ENCODE measurements at regions not wholly inside any gene's neighbourhood (a gene's known extent, or its start where the extent isn't known, plus 50 kb on each side); places are given as distances from the start of the nearest gene placed in this dataset.

DNA sequence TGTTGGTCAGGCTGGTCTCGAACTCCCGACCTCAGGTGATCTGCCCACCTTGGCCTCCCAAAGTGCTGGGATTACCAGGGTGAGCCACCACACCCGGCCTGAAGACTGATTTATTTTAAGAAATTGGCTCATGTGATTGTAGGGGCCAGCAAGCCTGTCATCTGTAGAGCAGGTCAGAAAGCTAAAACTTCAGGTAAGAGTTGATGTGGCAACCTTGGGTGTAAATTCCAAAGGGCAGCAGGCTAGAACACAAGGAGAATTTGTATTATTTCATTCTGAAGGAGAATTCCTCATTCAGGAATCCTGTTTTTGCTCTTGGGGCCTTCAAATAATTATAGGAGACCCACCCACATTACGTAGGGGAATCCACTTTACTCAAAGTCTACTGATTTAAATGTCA, 728.7 kb downstream of the LTN1 start:
- Histone ChIP-seq H3K4me1 (no peaks in the 10 kb centered on the region), H3K36me3 (no peaks in the 10 kb centered on the region), H3K4me3 (no peak overlapping the region), H3K4me2 (no peak overlapping the region), H4K20me1 (no peaks in the 10 kb centered on the region), H3K9ac (no peak overlapping the region), H3K9me3 (no peaks in the 10 kb centered on the region), H3K27ac (no peak overlapping the region), H3K27me3 (no peaks in the 10 kb centered on the region)
- no peak for TF ChIP-seq Cebpa-rat (IDR thresholded peaks at IDR 0.05)

DNA sequence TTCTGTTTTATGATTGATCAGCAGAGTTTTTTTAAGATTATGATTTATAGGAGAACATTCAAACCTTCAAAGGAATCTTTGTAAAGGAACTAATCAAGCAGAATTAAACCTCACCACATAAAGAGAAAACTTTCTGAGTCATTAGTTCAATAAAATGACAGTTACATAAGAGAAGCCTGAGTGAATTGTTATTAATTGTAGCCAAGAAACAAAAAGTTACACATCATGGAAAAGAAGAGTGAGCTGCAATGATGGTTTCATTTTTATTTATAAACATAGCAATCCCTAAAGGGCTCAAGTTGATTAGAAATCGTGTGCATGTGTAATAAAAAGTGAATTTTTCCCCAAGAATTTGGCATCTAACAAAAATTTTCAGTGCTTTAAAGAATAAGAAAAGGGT, 731.4 kb downstream of the LTN1 start:
- TF ChIP-seq Cebpa-rat (IDR thresholded peaks at IDR 0.05), result no peak
- Histone ChIP-seq H4K20me1 (no peaks in the 10 kb centered on the region), H3K9ac (no peak overlapping the region), H3K4me3 (no peak overlapping the region), H3K4me2 (no peak overlapping the region), H3K27me3 (no peaks in the 10 kb centered on the region), H3K27ac (no peak overlapping the region), H3K9me3 (no peaks in the 10 kb centered on the region), H3K36me3 (no peaks in the 10 kb centered on the region), H3K4me1 (no peaks in the 10 kb centered on the region)

DNA sequence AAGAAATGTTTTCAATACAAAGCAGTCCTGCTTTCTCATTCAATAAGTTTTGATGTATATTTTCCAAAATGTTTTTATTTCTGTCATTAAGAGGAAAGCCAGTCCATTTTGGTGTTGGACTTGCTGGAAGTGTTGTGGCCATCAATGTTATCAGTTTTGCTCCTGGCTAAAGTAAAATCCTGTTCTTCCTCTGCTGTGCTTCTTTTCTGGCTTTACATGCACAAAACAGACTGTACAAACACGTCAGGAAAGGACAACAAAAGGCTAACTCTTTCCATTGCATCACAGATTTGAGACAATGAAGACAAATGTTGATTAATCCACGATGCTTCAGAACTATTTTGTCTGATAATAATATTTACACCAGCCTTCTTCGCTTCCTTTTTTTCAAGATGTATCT, 735.4 kb downstream of the LTN1 start:
- no peak overlapping the region for H3K27ac ChIP-seq

DNA sequence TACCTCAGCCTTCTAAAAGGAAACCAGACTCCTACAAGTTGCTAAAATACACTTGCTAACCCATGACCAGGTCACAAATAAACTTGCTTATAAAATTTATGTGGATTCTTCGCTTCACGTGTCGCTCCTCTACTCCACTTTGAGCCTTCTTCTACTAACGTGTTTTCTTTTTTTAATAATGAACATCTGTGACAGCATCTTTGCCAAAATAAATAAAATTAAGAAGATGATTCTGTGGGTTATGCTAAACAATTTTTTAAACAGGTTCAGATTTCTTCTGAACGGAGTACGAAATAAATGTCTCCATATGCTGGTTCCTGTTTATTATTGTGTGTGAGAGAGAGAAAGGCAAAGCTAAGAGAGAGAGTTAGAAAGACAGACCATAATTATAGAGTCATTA, 735.8 kb downstream of the LTN1 start:
- Histone ChIP-seq H3K27ac (no peak overlapping the region), H3K9ac (no peak overlapping the region), H3K4me3 (no peak overlapping the region), H3K4me2 (no peak overlapping the region), H3K27me3 (no peaks in the 10 kb centered on the region), H3K4me1 (no peaks in the 10 kb centered on the region), H3K9me3 (no peaks in the 10 kb centered on the region), H4K20me1 (no peaks in the 10 kb centered on the region), H3K36me3 (no peaks in the 10 kb centered on the region)
- no peak for TF ChIP-seq Cebpa-rat (IDR thresholded peaks at IDR 0.05)

More for the DNA sequence above, 735.4 kb downstream of the LTN1 start:
- Histone ChIP-seq H3K36me3 (no peaks in the 10 kb centered on the region), H3K4me1 (no peaks in the 10 kb centered on the region), H3K27me3 (no peaks in the 10 kb centered on the region), H3K4me3 (no peak overlapping the region), H3K4me2 (no peak overlapping the region), H4K20me1 (no peaks in the 10 kb centered on the region), H3K9me3 (no peaks in the 10 kb centered on the region), H3K9ac (no peak overlapping the region)
- no peak for TF ChIP-seq Cebpa-rat (IDR thresholded peaks at IDR 0.05)

DNA sequence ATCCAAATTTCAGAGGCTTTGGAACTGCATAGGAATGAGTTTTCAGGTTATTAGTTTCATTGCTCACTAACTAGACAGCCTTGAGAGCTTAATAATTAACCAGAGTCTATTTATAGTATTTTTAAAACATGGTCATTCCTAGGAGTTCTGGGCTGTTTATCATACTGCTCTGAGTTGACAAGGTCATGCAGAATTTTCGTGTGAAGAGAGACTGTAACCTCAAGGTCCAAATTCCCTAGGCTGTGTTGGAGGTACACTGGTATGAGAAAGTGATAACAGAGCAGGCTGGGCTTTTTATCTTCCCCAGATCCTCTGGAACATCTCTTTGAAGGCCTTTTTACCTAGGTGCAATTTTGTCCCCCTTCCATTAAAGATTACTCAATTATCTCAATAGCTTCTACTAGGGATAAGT, 736.3 kb downstream of the LTN1 start:
- no peaks in the 10 kb centered on the region for H3K4me1 ChIP-seq
- TF ChIP-seq Cebpa-rat (IDR thresholded peaks at IDR 0.05), result no peak
- no peaks in the 10 kb centered on the region for H3K9me3 ChIP-seq
- H3K27me3 ChIP-seq, result no peaks in the 10 kb centered on the region
- no peak overlapping the region for H3K4me3 ChIP-seq
- H3K9ac ChIP-seq, result no peak overlapping the region
- no peak overlapping the region for H3K4me2 ChIP-seq
- no peaks in the 10 kb centered on the region for H3K36me3 ChIP-seq
- H4K20me1 ChIP-seq, result no peaks in the 10 kb centered on the region
- no peak overlapping the region for H3K27ac ChIP-seq

DNA sequence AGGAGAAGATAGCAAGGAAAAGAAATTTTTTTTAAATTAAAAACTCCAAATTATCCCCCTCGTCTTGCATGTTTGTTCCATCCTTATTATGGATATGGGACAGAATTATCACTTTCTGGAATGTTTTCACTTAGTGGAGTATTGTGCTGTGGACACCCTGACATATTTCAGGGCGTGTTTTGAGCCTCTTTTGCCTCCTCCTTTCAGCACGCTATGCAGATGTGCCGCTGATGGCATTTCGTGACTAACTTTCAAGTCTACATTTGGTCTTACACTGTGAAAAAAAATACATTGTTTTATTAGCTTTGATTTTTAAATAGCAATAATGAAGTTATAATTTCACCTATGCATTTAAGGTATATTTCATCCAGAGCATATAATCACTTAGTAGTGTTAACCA, 738.7 kb downstream of the LTN1 start:
- H3K27me3 ChIP-seq, result no peaks in the 10 kb centered on the region
- H3K9me3 ChIP-seq, result no peaks in the 10 kb centered on the region
- H4K20me1 ChIP-seq, result no peaks in the 10 kb centered on the region
- no peaks in the 10 kb centered on the region for H3K4me1 ChIP-seq
- no peak for TF ChIP-seq Cebpa-rat (IDR thresholded peaks at IDR 0.05)
- no peak overlapping the region for H3K9ac ChIP-seq
- H3K36me3 ChIP-seq, result no peaks in the 10 kb centered on the region
- no peak overlapping the region for H3K4me2 ChIP-seq
- no peak overlapping the region for H3K27ac ChIP-seq
- H3K4me3 ChIP-seq, result no peak overlapping the region

DNA sequence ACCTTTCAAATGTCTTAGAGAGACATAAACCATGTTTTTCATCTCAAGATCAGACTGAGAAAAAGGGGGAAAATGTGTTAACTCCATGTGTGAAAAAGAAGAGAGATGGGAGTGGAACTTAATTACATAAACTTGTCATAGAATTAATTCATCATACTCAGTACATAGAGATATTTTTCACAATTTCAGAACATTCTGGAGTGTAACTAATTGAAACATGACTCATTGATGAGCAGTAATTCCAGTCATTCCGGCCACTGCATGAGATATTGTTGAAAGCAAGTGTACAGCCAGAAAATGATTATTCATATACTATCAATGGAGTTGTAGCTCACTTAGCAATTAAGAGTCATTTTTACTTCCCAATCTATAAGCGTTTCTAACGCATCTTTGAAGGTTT, 739.3 kb downstream of the LTN1 start:
- TF ChIP-seq Cebpa-rat (IDR thresholded peaks at IDR 0.05), result no peak
- H3K9ac ChIP-seq, result no peak overlapping the region
- H3K4me1 ChIP-seq, result no peaks in the 10 kb centered on the region
- no peak overlapping the region for H3K4me3 ChIP-seq
- H3K4me2 ChIP-seq, result no peak overlapping the region
- H3K9me3 ChIP-seq, result no peaks in the 10 kb centered on the region
- H3K27me3 ChIP-seq, result no peaks in the 10 kb centered on the region
- H4K20me1 ChIP-seq, result no peaks in the 10 kb centered on the region
- H3K36me3 ChIP-seq, result no peaks in the 10 kb centered on the region
- H3K27ac ChIP-seq, result no peak overlapping the region

DNA sequence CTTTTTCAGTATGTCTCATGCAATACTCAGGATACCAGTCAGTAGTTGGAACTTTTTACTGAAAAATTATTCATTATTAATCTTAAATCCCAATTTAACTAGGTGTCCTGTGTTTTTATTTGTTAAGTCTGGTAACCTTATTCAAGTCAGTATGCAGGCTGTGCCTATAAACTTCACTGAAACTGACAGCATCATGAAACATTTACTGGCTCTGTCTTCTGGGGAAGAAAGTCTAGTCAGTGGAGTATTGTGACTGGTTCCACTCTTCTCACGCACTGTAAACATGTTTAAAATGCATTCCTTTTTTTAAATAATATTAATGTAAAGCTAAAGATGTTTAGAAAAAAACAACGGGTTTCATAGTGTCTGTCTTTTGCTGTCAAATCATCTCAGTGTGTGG, 739.7 kb downstream of the LTN1 start:
- Histone ChIP-seq H3K9ac (no peak overlapping the region), H3K4me3 (no peak overlapping the region)

DNA sequence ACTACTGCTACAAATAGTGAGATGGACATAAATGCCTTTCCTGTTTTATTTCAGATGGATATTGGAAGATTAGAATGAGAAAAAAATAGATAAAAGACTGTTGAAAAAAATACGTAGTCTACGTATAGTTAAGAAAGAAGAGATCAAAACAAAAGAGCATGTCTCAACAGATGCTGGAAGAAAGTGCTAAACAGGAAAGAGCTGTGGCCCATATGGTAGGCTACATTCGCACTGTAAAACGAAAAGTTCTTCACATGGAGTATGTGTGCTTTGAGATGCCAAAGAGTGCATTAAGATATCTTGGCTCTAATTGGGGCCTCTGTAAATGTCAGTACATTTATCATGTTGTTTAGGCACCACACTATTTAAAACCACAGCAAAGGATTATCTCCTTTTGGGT, 741.7 kb downstream of the LTN1 start:
- TF ChIP-seq Cebpa-rat (IDR thresholded peaks at IDR 0.05), result no peak
- H3K4me3 ChIP-seq, result no peak overlapping the region
- no peaks in the 10 kb centered on the region for H3K4me1 ChIP-seq
- no peaks in the 10 kb centered on the region for H3K27me3 ChIP-seq
- H4K20me1 ChIP-seq, result no peaks in the 10 kb centered on the region
- no peak overlapping the region for H3K9ac ChIP-seq
- H3K36me3 ChIP-seq, result no peaks in the 10 kb centered on the region
- no peak overlapping the region for H3K4me2 ChIP-seq
- no peak overlapping the region for H3K27ac ChIP-seq
- no peaks in the 10 kb centered on the region for H3K9me3 ChIP-seq

More for the DNA sequence above, 739.7 kb downstream of the LTN1 start:
- TF ChIP-seq Cebpa-rat (IDR thresholded peaks at IDR 0.05), result no peak
- H3K9me3 ChIP-seq, result no peaks in the 10 kb centered on the region
- no peaks in the 10 kb centered on the region for H4K20me1 ChIP-seq
- no peaks in the 10 kb centered on the region for H3K4me1 ChIP-seq
- no peaks in the 10 kb centered on the region for H3K27me3 ChIP-seq
- H3K4me2 ChIP-seq, result no peak overlapping the region
- H3K36me3 ChIP-seq, result no peaks in the 10 kb centered on the region
- H3K27ac ChIP-seq, result no peak overlapping the region

DNA sequence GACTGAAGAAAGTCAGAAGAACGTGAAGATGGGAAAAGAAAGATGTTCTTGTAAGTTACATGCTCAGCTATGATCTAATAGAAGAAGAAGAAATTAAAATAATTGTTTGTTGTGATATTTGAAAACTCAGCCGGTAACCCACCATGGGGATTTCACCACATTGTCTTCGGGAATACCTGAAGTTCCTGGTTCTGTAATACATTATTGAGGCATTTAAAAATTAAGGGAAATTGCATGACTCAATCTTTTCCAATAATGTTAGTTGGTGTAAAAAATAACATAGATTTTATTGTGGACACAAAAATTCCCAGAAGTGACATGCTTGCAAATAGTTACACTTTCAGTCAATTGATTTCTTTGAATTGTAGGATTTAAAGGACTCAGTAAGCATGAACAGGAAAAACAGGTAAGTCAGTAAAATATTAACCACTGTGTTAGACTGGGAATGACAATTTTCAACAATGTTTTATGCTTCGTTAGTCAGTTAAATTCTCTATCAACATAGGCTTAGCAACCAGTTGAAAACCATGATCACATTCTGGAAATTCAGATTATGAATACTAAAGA, 745.1 kb downstream of the LTN1 start:
- no peak for TF ChIP-seq Cebpa-rat (IDR thresholded peaks at IDR 0.05)
- H3K36me3 ChIP-seq, result no peaks in the 10 kb centered on the region
- no peak overlapping the region for H3K4me3 ChIP-seq
- no peak overlapping the region for H3K27ac ChIP-seq
- H3K4me2 ChIP-seq, result no peak overlapping the region
- H3K9ac ChIP-seq, result no peak overlapping the region
- H3K4me1 ChIP-seq, result no peaks in the 10 kb centered on the region
- no peaks in the 10 kb centered on the region for H3K27me3 ChIP-seq
- no peaks in the 10 kb centered on the region for H4K20me1 ChIP-seq
- no peaks in the 10 kb centered on the region for H3K9me3 ChIP-seq

DNA sequence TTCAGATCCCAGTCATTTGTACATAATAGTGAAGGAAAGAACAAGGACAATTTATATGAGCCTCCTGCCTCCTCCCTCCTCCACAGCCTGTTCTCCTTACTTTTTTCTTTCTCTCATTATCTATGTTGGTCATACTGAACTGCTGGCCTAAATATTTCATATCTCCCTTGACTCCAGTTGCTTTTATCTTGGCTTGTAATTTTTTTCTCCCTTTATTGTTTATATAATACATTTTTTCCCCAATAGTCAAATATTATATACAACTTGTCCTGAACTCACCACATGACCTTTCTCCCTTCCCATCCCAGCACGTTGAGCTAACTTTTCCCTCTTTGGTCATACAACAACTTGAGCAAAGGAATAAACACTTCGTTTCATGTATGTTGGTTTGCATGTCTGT, 752.1 kb downstream of the LTN1 start:
- H3K4me3 ChIP-seq, result no peak overlapping the region
- H3K9ac ChIP-seq, result no peak overlapping the region
- no peaks in the 10 kb centered on the region for H3K36me3 ChIP-seq
- no peaks in the 10 kb centered on the region for H3K9me3 ChIP-seq
- no peaks in the 10 kb centered on the region for H3K27me3 ChIP-seq
- no peak for TF ChIP-seq Cebpa-rat (IDR thresholded peaks at IDR 0.05)
- H3K4me1 ChIP-seq, result no peaks in the 10 kb centered on the region
- H4K20me1 ChIP-seq, result no peaks in the 10 kb centered on the region
- no peak overlapping the region for H3K27ac ChIP-seq
- no peak overlapping the region for H3K4me2 ChIP-seq

Data from BLaER1 (cell line).